ENCODE measurements at regions not wholly inside any gene's neighbourhood (a gene's known extent, or its start where the extent isn't known, plus 50 kb on each side); places are given as distances from the start of the nearest gene placed in this dataset.

DNA sequence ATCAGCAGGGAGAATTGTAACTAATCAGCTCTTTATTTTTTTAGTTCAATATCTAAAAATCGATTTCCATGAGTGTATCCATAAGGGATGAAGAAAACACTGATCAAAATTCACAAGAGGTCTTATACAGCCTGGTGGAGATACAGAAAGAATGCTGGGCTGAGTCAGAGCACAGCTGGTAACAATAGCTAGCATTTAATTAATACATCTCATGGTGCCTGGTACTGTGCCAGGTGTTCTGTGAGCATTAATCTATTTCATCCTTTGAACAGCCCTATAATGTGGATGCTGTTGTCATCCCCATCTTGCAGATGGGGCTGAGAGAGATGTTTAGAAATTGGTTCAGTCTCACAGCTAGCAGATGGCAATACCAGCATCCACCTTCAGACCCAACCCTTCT lies 250.9 kb upstream of the RPS6KA3 start:
- no peak for DNase-seq

DNA sequence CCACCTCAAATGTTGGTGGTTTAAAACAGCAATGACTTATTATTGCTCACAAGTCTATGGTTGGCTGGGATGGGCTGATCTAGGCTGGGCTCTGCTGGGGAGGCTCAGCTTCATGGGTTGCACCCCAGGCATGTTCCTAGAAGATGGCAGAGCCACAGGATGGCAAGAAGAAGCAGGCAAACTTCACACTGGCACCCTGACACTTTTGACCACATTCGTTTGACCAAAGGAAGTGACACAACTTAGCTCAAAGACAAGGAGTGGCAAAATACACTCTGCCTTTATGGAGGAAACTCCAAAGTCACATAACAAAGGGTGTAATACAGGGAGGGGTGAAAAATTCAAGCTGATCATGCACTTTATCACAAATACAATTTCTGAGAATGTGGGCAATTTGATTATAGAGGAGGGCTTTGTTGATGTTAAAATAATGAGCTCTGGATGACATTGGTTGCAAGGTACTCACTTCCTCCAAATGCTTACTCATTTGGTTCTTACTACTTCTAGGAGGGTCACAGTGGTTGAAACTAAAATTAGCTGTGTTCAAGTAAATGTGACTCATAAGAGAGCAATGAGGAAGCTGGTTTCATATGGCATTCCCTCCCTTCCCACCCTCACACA lies 249.2 kb upstream of the RPS6KA3 start:
- no peak for DNase-seq

DNA sequence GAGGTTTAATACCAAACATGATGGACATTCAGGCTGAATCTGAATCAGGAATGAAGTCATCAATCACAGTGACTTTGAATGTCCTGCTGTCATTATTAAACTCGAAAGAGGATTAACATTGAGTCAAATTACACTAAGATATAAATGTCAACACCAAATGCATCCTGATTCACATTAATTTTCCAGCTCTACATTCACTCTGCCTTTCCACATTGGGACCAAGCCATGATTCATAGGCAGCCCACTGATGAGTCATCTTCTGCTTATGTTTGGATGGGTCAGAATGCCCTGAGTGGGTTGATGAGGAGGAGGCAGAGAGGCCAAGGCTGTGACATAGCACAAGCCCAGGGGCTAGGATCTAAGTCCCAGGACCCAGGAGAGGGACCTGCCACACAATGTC lies 247.6 kb upstream of the RPS6KA3 start:
- DNase-seq = no peak

DNA sequence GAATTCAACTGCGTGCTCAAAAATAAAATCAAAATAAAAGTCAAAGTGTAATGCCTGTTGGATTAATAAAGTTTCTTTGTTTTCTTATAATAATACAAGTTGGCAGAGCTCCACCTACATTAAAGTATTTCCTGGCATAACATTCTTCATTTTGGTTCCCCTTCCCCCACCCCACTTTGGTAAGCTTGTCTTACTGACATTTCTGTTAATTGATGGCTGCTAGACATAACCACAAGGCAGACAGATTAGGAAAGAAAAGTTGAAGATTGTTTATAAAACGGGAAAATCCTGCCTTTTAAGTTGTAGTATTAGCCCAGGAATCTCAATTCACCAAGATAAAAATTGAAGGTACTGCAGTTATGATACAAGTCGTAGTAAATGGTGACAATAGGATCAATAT lies 246.5 kb upstream of the RPS6KA3 start:
- DNase-seq = no peak

DNA sequence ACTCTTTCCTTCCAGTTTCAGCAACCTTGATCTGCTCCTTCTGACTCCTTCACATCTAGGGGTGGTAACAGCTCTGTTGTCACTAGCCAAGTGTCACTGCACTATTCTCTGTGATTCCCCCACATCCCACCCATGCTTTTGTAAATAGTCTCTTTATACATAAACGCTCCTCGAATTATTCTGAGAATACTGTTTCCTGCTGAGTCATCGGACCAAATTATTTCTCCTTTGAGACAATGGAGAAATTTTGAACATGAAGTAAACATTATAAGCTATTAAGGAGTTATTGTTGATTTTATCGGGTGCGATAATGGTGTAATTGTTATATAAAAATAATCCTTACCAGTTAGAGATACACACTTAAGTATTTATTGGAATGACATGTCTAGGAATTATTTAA lies 245.1 kb upstream of the RPS6KA3 start:
- DNase-seq = no peak

DNA sequence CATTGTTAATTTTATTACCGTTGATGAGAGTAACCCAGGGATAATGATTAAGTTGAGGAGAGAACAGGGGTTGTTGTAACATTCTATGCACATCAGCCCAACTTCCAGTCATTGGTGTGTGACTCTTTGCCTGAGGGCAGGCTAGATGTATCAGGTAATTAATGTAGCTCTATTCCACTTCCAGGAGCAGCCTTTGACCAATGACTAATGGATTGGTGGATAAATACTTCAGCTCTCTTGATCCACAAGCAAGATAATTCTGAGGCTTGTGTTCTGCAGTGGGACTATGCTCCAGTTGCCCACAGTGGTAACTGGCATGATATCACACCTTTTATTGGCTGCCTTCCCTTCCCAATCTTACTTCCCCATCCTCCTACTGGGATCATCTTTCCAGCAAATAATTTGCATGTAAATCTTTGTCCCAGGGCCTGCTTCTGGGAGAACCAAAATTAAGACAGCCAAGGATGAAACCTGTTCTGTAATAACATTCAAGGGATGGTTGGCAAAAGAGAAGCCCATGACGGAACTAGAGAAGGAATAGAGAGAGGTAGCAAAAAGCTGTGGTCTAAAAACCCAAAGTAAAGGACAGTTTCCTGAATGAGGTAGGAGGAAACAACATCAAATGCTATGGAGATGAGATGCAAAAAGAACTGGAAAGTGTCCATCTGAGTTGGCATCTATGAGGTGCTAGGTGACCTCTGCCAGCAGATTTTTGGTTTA lies 241.4 kb upstream of the RPS6KA3 start:
- DNase-seq = no peak

DNA sequence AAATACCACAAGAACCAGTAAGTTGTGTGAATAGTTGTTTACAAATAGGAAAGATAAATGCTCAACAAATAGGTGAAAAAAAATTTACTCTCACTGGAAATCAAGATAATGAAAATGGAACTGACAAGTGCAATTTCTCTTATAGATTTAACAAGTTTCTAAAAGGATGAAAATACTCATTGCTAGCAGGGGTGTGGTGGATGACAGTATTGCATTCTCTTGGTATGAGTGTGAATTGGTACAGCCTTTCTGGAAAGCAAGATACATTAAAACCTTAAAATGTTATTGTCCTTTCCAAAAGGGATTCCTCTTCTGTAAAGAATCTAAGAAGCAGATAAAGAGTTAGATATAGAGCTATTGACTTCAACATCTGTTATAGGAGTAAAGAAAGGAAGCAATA lies 240.0 kb upstream of the RPS6KA3 start:
- no peak for DNase-seq

DNA sequence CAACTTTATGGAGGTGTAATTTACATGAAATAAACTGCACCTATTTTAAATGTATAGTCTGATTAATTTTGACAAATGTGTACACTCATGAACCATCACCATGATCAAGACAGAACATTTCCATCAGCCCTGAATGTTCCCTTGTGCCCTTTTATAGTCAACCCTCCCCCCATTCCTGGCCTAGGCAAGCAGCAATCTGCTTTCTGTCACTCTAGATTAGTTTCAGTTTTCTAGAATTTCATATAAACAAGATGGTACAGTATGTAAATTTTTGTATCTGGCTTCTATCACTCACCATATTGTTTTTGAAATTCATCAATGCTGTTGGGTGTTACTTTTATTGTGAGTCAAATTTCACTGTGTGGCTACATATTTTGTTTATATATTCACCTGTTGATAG lies 234.2 kb upstream of the RPS6KA3 start:
- no peak for DNase-seq

DNA sequence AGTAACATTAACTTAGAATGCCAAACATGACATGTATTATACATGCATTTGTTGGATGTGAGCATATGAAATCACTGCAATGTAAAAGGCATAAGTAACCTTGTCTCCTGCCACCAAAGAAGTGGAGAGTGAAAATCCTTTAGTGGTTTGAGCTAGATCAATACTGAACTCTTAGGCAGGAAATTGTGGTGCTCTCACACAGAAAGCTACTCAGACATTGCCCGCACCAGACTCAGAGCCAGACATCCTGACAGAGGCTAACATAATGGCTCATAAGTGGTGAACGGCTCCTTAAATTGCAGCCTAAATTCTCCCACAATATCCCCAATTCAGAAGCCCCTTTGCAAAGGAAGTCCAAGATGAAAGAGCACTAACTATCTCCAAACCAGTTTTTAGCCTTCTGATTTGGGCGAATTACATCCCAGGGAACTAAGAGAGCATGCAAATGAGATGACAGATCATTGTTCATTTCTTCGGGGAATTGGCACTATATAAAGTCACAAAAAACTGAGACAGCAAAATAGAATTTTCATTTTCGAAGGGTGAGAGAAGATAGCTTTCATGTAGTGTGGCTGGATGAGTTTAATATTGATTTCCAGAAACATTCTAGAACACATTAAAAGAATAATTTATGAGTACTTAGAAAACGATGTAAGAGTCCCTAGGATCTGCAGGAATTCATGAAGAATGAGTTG lies 233.6 kb upstream of the RPS6KA3 start:
- no peak for DNase-seq

DNA sequence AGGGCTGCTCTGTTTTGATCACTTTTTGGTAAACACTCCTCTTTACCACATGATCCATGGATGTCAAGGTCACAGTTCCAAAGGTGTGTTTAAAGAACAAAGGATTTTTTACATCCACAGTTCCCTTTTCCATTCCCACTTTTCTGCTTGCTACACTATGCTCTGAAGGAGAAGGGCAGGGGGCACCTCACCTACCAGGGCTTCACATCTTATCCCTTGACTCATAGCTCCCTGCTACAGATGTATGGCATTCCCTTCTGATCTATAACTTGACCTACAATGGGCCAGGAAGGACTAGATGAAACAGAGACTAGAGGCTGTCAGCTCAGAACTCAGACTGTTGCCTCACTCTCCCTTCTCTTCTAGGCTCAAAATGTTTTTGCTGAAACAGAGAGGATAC lies 233.1 kb upstream of the RPS6KA3 start:
- no peak for DNase-seq

DNA sequence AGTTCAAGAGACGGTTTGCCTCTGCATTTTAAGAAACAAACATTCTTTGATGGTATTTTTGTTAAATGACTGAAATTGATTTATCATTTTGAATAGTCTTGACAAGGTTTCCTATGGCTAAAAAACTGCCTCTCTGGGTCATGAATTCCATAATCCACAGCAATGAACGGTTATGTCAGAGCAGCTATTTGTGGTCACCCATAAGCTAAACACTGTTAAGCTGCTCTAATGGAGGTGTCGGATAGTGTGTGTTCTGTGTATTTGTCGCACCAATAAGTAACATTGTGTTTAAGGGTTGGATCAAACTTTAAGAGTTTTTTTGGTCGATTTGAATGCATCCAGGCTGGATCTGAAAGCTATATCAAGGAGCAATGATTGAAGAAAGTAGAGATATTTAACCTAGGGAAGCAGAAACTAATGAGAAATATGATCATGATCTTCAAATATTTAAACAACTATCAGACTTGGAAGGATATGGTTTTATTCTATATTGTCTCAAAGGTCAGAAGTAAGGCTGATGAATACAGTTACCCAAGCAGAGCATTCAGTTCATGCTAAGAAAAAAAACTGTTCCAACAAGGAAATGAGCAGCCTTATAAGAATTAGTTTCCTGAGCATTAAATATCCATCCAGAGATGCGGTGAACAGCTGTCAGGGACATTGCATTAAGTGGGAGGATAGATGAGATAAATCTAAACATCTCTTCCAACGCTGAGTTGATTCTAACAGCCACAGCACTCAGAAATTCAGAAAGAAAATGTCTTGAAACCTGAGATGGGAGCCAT lies 232.3 kb upstream of the RPS6KA3 start:
- DNase-seq = no peak

DNA sequence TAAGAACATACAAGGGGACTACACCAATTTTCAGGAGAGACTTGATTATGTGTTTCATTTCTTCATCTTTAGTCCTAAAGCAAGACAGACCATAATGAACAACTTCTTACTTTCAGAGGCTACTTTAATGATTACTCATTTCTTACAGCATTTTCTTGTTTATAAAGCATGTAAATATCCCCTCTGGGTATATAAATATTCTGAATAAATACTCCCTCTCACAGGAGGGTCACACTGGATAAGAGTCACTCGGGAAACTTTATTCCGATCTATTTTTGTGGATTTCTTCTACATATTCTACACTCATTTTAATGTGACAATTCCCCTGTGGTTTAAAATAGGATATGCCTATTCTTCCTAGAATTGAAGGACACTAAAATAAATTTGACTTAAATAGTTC lies 228.9 kb upstream of the RPS6KA3 start:
- no peak for DNase-seq

DNA sequence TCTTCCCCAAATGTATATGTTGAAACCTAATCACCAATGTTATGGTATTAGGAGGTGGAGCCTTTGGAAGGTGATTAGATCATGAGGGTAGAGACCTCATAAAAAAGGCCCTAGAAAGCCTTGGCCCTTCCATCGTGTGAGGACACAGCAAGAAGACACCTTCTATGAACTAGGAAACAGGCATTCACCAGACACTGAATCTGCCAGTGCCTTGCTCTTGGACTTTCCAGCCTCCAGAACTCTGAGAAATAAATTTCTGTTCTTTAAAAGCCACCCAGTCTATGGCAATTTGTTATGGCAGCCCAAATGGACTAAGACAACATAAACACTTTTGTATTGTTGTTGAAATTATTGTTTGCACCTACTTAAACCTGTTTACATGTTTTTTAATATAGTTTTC lies 221.8 kb upstream of the RPS6KA3 start:
- no peak for DNase-seq

DNA sequence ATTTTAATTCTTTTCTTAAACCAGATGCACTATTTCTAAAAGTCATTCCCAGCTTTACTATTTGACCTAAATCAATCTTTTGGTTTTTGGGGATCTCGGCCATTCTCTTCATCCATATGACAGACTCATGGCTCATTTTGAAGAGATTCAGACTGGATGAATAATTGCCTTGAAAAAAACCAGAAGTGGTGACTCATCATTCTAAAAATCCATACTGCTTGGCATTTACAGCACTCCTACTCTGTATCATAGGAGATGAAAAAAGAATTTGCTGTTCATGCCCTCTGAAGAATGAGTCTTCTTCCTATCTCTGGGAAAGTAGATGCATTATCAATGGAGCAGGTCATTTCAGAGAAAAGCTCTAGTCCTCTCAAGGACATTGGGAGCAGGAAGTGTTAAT lies 220.5 kb upstream of the RPS6KA3 start:
- DNase-seq = no peak

DNA sequence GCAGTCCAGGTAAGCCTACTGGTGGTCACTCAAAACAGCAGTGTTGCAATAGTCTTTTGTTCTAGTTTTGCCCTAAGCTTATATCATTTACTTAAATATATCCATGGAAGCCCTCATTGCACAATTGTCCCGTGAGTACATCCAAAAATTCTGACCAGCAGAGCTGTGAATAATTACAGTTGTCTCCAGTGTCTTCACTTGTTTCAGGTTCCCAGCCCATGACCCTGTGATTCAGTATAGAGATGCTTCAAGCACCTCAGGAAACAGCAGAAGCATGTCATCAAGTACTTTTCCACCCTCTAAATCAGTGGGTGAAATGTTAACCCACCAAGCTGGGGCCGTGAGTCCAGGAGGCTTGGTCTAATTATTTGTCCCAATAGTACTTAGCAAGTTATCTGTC lies 214.9 kb upstream of the RPS6KA3 start:
- no peak for DNase-seq

DNA sequence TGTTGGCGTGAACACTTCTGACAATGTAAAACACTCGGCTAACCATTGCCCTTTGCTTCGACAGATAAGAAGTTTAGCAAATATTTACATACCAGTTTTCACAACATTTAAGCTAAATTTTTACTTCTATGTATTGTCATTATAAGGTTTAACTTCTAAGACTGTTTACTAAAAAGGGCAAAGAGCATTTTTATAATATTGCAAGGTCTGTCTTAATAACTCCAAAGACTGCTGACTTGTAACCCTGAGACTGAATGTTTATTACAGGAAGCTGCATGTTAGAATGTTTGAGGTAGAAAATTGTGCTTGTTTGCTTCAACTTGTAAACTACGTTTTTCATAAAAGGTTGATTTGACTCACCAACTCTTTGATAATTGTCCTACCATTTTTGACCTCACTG lies 213.2 kb upstream of the RPS6KA3 start:
- no peak for DNase-seq

DNA sequence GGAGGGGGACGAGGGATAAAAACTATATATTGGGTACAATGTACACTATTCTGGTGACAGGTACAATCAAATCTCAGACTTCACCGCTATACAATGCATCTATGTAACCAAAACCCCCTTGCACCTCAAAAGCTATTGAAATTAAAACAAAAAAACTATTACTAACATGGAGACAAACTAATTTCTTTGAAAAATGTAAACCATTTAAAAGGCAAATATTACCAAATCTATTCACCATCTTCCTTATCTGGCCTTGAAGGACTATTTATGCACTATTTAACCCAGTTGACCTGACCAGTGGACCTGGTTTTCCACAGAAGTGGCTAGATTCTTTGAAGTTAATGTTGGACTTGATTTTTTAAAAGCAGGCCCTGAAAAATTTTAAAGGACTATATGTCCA lies 212.3 kb upstream of the RPS6KA3 start:
- DNase-seq = no peak

DNA sequence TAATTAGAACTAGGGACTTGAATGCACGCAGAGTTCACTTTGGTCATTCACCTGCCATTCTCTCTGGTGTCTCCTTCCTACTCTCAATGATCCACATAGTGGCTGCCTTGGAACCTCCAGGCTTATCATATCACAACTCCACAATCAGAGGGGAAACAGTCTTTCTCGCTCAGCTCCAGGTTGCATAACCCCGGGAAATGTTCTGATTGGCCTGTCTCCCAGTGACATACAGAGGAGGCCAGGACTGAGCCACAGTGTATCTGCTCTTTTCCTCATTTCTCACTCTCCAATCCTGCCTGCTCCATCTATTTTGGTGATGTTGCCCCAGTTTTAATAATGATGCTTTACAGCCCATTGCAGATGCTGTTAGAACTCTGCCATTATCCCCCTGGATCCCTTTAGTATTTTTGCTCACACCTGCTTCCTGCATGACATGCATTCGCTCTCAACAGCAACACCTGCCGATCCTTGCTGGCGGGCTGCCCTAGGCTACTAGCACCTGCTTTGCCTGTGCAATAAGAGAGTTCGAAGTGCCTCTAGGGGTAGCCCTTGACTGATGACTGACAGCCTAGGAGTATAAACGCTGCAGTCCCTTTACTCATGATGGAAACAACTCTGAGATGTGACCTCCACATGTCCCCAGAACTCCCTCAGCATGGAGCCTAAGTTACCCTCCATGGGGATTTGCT lies 211.3 kb upstream of the RPS6KA3 start:
- peak in 1 of 2 experiments; percentile 62 for DNase-seq

DNA sequence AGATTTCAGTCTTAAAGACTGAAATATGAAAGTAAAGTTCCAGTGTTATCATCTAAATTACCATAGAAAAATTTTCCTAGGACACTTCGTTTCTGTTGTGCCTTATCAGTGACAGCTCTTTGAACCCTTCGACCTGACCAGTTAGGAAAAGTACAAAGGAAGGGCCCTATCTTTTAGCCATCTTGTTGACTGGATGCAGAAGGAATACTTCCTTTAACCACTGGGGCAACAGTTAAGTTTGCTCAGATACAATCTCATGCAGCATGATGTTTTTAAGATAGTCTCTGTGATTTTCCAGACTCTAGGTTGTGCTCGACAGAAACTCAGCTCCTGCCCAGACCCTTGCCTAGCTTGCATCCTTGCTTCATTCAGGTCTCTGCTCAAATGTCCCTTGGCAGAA lies 210.5 kb upstream of the RPS6KA3 start:
- DNase-seq = no peak

DNA sequence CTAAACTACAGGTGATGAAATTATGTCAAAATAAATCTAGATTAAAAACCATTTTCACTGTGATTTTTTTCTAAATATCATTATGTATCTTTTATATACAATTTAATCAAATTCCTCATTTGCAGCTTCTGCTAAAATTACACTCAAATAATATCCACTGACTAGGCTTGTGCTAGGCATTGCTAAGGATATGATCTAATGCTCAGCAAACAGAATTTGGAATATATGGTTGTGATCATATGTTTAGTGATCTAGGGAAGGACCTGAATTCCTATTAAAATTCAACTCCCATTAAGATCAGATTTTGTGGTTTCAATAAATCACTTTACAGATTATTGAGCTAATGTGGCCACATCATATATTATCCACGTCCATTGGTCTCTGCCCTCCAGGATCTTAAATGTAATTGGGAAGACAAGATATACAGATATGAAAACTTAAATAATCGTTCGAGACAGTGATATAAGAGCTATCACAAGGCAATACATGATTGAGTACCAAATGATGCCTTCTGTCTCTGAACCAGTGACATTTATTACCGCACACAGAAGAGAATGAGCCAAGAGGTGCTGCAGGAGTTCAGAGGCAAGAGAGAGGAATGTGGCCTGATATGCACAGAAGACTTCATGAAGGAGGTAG lies 206.0 kb upstream of the RPS6KA3 start:
- no peak for DNase-seq

DNA sequence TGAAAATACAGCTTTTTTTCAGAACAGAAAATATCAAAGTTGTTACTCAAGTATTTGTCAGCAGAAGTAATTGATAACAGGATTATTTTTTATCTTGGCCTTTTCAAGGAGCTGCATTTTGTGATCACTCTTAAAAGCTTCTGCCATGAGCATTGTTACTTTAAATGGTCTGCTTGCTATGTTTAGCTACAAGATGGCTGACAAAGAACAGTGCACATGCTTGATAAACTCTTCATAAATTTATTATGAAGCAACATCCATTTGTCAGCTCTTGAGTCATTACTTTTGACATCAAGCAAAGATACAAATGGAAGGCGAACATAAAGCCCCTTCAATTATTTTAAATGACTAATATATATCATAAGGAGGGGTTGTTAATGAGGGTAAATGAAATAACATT lies 205.4 kb upstream of the RPS6KA3 start:
- DNase-seq = no peak

DNA sequence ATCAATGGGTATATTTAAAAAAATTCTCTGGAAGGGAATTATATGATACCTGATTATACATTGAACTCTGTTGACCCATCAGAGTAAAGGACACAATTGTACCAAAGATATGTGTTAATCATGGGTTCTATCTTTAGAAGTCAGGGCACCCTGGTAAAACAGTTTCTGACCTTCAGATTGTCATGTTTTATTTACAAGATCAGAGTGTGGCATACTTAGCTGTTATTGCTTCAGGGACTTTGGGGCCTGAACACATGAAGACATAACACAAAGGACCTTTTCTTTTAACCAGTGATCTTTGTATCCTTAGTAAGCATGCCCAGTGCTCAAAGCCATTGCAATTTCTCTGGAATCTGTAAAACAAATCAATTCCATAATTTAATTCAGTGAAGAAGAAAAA lies 204.8 kb upstream of the RPS6KA3 start:
- DNase-seq = no peak

Measured in NCI-H526 (cell line).